IPS-NIHi7 (cell line): ENCODE measurements at regions not wholly inside any gene's neighbourhood (a gene's known extent, or its start where the extent isn't known, plus 50 kb on each side); places are given as distances from the start of the nearest gene placed in this dataset.
"Not testable (repeated sequence)": the region's sequence is repeated elsewhere in the genome, so short reads cannot be mapped to it uniquely, and the experiment has no call there.

Experiments
- DNase-seq: peaks from one replicate; pipeline ENCODE4 v3.0.0; 2012; ENCODE audit warnings: mixed read lengths; ENCODE audit errors: extremely low spot score

DNA sequence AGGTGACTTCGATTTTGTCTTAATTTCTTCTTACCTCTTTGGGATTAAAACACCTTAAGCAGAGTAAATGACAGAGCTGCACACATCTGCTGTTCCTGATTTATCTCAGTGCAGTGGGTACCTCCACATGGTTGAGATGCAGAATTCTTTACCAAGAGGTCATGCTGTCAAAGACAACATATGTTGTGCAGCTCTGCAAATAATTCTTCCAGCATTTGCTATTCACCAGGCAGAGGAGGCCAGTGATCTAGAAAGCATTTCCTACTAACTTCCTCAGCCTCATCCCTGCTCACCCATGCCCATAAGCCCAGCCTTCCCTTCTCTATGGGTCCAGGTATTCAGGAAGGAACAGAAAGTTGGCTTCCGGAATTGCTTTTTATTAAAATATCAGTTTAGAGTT, 109.3 kb downstream of the THBS2 start:
- no peak for DNase-seq

DNA sequence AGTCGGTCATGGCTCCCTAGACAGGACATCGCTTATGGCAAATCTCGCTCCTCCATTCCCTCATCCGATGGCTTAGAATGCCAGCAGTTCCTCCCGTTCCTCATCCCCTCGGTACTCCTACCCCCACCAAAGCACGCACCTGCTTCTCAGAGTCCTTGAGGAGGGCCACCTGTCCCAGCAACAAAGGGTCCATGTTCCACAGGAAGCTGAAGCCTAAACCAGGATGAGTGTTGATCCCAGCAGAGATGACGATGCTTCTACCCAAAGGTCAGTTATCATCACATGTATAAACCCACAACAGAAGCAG, 111.2 kb downstream of the THBS2 start:
- DNase-seq: no peak

DNA sequence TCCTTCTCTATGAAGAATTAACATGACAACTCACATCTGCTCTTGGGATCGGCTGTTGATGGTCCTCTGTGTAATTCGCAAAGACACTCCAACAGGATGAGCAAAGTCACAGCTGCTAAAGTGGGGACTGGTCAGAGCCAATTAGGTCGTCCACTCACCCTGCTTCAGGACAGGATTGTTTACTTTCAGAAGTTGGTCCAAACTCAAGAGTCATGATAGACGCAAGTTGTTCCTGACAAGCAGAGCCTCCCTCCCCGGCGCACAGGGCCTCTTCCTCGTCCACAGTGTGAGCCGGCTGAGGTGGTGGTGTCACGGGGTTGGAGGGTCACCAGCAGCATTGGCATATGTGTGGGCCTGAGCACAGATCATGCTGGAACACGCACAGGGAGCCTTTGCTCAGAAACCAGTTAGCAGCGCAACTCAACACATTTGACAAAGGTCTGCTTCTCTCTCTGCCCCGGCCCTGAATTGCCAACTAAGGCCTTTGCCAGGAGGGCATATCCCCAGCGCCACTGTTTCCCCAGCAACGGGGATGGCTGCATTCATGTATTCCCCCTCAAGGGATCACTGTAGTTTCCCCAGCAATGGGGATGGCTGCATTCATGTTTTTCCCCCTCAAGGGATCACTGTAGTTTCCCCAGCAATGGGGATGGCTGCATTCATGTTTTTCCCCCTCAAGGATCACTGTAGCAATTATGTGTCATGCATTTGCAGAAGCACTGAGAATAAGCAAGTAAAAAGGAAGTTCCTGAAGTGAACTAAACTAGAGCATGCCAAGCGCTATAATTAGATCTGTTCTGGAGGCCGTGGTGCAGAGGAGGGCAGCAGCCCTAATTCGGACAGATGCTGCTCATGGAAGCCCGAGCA, 111.7 kb downstream of the THBS2 start:
- DNase-seq: no peak

DNA sequence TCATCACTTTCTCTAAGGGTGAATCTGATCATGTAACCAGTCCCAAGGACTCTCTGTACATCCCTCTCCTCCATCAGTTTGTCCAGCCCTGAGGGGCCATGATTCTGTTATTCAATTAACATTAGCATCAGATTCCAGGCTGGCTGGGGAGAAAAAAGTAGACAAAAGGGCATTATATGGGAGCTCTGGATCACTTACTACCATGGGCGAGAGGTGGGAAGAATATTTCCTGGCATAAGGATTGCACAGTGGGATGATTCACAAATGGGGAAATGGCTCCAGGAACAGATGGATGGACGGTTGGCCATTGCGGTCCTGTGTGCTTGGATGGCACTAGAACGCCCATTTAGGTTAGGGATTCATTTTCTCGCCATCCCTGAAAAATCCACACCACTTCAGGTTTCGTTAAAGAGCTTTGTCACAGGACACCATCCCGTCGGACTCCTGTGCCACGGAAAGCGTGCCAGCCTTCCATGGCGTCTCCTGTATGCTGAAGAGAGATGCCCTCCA, 112.6 kb downstream of the THBS2 start:
- no peak for DNase-seq

DNA sequence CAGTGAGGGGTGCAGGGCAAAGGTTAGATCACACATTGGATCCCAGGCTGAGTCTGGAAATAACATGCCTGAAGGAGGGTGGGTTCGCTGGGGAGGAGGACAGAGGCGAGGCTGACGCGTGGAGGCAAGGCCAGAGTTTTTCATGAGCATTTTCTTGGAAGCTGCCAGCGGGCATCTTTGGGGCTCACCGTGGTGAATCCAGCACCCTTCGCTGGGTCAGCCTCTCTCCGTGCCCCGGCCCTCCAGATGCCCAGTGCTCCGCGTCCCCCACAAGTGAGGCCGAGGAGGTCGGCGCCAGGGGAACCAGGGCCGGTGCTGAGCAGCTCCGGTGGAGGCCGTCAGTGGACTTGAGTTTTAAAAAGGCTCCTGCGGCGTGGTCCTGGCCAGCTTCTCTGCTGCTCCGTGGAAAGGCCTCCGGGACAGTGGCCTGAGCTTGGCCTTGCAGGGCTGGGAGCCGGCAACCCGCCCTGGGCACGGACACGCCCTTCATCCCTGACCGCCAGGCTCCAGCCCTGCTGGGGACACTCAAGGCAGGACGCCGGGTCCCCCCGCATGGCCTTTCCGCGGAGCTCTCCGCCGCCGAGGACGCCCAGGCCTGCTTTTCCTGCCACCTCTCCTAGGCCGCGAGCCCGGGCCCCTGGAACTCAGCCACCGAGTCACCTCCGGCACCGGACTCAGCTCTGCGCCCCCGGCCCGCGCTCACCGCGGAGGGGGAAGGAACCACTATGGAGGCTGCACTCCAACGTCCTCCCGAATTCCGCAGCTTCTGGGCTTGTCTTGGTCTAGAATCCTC, 114.3 kb downstream of the THBS2 start:
- no peak for DNase-seq

DNA sequence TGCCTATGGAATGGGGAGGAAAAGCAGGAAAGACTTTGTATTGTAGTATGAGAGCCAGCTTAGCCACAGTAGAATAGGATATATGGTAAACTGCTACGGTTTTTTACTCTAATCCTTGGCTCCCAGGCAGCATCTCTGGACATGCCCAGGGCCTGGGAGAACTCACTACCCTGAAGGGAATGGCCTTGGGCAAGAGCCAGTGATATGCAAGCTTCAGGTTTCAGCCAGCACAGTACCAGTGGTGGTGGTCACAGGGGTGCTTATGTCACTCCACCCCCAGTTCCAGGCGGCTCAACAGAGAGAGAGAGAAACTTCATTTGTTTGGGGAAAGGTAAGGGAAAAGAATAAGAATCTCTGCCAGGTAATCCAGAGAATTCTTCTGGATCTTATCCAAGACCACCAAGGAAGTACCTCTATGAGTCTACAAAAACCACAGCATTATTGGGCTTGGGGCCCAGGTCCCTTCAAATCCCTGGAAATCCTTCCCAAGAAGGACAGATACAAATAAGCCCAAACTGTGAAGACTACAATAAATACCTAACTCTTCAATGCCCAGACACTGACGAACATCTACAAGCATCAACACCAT, 121.2 kb downstream of the THBS2 start:
- no peak for DNase-seq

DNA sequence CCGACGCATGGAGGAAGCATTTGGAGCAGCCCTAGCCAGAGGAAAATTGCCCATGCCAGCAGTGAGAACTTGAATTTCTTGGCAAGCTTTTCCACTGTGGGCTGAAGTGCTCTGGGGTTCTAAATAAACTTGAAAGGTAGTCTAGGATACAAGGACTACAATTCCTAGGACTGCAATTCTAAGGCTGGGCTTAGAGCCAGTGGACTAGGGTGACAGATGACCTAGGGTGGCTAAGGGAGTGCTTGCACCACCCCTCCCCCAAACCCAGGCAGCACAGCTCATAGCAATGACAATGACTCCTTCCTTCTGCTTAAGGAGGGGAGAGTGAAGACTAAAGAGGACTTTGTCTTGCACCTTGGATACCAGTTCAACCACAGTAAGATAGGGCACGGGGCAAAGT, 122.3 kb downstream of the THBS2 start:
- DNase-seq: no peak

DNA sequence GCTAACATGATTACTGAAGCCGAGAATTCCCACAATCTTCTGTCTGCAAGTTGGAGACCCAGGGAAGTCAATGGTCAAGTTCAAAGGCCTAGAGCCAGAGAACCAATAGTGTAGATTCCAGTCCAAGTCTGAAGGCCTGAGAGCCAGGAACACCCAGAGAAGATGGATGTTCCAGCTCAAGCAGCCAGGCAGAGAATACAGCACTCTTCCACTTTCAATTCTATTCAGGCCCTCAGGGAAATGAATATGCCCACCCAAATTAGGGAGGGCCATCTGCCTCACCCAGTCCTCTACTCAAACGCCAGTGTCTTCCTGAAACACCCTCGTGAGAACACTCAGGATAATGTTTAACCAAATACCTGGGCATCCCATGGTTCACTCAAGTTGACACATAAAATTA, 123.5 kb downstream of the THBS2 start:
- DNase-seq: no peak

DNA sequence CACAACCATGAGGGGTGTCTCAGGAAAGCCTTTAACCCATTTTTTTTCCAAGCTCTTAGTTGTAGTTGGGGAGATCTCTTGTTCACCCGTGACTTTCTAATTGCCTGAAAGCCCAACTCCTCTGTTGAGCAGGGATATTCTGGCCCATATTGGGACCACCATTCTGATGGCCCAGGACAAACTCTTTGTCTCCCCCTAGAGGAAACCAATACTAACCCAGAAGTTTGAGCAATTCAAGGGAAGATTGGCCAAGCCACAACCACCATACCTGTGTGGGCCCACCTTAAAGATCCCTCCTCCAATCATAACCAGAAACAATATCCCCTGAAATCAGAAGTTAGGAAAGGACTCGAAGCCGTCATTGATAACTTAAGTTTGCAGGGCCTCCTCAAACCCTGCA, 132.6 kb downstream of the THBS2 start:
- no peak for DNase-seq

DNA sequence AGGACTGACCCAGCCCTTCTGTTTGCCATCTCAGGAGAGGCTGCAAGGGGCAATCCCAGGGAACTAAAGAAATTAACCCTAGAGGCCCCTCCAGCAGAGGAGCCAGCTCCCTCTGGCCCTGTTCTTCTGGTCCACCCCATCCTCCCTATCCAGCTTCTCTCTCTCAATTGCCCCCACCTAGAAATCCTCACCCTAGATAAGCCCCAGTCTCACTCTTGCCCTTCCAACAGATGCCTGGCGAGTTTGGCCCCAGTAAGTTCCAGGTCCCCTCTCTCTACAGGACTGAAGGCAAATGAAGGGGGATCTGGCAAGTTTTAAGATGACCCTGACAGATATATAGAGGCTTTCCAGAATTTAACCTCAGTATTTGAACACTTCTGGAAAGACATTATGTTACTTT, 134.0 kb downstream of the THBS2 start:
- no peak for DNase-seq

DNA sequence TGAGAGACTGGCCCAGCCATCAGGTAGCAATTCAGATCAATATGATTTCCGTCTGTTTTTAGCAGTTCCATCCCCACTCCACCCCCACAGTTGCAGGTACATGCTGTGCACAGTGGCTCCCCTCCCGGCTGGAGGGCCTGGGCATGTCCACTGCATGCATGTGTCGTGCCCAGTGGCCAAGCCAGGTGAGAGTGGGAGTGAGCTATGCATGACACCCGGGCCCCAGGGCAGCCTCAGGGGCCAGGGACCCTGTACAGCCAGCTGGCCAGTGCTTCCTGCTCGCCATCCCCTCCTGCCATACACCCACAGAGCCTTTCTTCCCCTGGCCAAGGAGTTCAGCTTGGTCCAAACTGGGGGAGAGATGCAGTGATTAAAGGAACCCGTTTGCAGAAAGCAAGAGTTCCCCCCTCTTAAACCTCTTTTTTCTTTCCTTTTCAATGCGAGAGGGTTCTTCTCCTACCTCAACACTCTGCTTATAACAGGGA, 135.3 kb downstream of the THBS2 start:
- DNase-seq: no peak

DNA sequence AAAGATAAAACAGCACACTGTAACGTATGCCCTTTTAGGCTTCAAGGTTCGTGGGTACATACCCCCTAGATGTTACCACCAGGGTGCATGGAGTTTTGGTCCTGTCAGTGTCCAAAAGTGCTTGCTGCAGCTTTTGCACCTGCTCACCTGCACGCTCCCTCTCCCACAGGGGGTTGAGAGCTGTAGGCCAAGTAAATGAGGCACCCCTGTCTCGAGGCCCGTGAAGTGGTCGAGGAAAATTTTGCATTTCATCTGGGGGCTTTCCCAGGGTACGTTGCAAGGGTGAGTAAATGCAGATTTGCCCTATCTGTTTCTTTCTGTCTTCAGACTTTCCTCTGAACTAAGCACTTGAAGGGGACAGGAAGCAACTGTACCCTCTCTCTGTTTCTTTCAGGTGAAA, 136.0 kb downstream of the THBS2 start:
- no peak for DNase-seq

DNA sequence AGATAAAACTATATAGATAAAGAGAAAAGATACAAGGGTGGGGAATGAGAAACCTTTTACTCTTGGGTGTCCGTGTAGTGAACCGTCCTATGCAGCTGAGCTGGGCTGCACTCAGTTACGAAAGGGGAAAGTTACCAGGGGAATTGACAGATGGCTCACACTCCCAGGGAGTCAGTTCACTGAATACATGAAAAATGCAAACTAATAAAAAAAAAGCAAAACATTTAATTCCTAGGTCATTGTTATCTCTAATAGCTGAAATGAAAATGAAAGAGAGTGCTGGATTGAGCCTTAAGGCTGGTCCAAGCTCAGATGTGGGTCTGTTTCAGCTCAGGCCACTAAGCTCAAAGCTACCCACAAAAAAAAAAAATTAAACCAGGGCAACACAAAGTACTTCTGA, 138.0 kb downstream of the THBS2 start:
- no peak for DNase-seq

DNA sequence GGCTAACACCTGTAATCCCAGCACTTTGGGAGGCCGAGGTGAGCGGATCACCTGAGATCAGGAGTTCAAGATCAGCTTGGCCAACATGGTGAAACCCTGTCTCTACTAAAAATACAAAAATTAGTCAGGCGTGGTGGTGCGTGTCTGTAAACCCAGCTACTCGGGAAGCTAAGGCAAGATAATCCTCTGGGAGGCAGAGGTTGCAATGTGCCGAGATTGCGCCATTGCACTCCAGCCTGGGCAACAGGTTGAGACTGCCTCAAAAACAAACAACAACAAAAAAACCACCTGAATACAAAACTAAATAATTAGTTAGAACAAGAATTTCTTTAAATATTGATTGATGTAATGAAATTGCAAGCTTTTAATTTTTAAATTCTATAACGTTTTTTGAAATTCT, 139.0 kb downstream of the THBS2 start:
- not testable (repeated sequence) for DNase-seq

DNA sequence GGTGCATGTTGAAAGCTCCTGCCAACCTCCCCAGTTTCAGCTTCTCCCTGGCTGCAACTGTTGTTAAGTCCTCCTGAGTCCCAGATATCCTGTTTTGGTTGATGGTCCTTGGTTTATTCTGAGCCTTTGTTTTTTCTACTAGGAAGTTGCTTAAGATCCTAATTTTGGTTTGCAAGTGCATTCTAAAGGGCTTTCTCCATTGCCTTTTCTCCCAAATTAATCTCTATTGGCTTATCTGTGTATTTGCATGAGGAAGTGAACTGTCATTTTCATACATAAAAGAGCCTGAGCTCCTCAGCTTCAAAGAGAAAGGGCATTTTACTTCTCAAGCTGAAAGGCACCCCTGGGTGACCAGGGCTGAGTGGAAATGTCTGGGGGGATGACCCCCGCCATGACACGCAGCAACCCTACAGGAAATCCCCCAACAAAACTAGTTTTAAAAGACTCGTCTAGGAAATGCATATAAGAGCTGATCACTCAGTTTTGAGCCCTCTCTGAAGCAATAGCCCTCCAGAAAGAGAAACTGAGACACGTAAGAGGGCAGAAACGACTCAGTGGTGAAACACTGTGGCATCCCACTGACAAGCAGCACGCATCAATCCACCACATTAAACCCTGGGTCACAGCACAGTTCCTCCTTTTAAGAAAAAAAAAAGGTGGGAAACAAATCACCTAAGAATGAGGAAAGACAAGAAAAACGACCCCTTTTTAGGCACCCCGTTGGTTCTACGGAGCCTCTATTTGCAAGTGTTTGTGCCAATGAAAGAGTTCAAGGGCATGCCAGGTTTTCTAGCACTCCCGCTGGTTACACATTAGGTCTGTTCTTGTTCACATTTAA, 140.9 kb downstream of the THBS2 start:
- DNase-seq: peak; percentile 33

DNA sequence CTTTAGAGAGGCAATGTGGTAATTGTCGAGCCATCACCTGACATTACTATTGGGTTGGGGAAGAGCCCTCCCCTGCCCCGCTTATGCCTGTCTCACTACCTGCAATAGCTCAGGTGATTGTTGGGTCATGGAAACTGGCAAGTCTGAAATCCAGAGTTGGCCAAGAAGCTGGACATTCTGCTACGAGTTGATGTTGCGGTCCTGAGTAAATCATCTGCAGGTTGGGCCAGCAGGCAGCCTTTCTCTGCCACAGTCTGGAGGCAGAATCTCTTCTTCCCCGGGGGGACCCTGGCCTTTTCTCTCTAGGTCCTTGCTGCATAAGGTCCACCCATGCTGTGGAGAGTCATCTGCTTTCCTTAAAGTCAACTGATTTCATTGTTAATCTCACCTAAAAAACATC, 142.4 kb downstream of the THBS2 start:
- DNase-seq: no peak

DNA sequence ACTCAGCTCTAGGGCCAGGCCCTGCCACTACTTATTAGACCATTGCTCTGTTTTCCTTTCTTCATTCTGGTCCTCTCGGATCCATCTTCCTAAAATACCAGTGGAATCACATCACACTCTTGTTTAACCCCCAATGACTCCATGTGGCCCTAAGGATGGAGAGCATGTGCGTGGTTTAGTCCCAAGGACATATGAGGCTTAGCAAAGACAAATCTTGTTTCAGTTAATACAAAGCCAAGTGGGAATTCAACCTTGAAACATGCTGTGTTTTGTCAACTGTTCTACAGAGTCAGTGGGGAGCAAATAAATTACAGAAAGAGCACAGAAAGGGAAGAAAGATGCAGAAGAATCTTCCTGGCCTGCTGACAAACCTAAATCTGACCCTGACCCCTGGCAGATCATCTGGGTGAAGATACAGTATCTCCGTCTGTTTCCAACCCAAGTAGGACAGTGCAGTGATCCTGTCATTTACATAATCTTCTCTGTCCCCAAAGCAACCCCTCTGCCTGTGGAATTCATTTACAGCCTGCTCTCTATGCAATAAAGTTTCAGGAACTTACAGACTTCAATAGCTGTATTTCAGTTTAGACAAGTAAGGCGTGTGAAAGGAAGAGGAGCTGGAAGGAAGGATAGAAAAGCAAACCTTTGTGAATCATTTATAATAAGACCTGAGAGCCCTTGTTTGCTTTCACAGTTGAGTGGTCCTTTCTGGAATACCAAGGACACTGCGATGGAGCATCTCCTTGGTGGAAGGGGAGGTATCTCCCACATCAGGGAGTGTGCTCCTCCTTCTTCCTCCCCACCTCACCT, 144.0 kb downstream of the THBS2 start:
- no peak for DNase-seq

DNA sequence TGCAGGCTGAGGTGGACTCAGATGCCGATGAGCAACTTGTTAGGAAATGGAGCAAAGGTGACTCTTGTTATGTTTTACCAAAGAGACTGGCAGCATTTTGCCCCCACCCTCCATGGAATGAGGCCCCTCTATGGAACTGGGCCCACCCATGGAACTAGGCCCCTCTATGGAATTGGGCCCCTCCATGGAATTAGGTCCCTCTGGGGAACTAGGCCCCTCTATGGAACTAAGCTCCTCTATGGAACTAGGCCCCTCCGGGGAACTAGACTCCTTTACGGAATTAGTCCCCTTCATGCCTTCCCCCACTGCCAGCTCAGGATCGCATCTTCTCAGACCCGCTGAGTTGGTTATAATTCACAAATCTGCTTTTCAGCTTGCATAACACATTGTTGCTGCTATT, 144.9 kb downstream of the THBS2 start:
- no peak for DNase-seq

DNA sequence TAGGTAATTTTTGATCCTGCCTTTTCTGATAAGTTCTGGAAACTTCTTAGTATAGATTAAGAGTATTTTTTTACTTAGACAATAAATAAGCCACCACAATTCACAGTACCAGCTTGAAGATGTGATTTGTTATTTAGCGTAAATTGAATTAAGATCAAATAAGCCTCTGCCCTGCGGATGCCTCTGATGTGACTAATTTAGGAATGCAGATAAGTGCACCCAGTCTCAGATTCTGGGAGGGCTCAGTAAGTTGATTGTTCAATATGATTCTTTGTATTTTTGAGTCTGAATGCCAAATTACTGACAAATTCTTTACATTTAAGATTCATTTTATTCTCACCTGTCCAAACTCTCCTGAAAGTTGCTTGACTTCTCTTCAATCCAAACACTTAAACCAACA, 147.5 kb downstream of the THBS2 start:
- DNase-seq: no peak

DNA sequence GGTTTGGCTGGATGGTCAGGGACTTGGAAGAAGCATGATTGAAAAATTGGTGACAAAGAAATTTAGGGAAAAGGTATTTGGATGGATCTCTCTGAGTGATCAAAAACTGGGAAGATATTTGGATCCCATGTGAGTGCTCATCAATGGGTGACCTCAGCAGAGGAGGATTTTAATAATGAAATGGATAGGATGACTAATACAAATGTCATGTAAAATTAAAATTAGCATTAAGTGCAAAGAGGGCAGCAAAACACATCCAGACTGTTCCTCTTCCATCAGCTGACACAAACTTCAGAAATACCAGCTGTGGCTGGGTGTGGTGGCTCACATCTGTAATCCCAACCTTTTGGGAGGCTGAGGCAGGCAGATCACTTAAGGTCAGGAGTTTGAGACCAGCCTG, 151.7 kb downstream of the THBS2 start:
- DNase-seq: no peak
